ENCODE measurements at regions not wholly inside any gene's neighbourhood (a gene's known extent, or its start where the extent isn't known, plus 50 kb on each side); places are given as distances from the start of the nearest gene placed in this dataset.

DNA sequence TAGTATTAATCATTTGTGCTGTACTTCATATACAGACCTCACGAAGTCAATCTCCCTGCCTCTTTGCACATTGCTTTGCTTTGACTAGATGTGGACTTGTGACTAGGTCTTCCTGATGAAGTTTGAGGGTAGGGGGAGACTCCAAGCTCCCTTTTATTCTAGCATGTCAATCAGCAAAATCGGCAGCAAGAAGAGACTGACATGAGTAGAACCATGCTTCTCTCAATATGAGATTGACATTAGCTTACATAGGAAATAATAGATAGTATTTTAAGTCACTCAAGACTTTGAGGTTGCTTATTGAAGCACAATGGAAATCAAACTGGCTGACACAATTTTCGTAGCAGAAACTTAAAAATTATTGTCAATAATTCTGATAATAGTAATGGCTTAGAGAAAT, 866.4 kb upstream of the ADAMTS5 start:
- ATAC-seq = no peak
- DNase-seq (ENCODE audit: low spot score in 2 of 2) = no peak
- Mint-ChIP-seq H3K27ac (no peak overlapping the region), H3K36me3 (peaks cover 0 to 4% of the 10 kb centered on the region in 2 donors), H3K9me3 (peaks cover 3 to 9% of the 10 kb centered on the region in 2 donors)

DNA sequence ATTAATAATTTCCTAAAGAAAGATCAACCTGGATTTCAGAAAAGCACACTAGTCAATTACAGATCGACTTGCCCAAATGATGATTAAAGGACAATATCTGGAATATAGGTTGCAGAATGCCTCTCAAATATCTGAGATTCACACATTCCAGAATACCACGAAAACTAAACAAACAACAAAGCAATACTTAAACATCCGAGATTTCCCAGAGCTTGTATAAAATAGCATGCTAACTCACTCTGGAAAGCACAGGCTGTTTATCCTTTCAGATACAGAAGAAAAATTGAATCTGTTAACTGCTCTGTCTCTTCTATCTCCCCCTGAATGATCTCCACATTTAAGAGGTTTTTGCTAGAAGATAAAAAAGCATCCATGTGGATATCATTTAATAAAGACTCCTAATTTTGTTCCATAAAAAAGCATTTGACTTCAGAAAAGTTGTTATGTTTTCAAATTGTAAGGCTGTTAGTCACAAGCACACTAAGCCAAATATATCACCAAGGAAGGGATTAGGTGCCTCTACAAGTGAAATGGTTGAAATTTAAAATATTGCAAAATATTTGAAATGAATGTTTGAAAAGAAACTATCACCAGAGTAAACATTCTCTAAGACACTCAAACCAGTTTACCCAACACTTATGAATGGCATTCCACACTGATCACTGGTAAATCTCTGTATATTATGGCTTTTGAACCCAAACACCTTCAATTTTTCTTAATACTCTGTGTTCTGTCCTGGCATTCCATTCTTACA, 865.1 kb upstream of the ADAMTS5 start:
- H3K9me3 Mint-ChIP-seq = peaks cover 4 to 9% of the 10 kb centered on the region in 2 donors

DNA sequence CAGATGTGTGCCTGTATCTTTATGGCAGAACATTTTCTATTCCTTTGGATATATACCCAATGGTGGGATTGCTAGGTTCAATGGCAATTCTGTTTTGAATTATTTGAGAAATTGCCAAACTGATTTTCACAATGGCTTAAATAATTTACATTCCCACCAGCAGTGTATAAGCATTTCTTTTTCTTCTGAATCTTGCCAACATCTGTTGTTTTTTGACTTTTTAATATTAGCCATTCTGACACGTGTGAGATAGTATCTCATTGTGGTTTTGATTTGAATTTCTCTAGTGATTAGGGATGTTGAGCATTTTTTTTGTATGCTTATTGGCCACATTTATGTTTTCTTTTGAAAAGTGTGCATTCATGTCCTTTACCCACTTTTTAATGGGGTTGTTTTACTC, 864.3 kb upstream of the ADAMTS5 start:
- no peak for ATAC-seq
- peaks cover 4 to 9% of the 10 kb centered on the region in 2 donors for H3K9me3 Mint-ChIP-seq
- peaks cover 0 to 4% of the 10 kb centered on the region in 2 donors for H3K36me3 Mint-ChIP-seq
- H3K27ac Mint-ChIP-seq = no peak overlapping the region
- DNase-seq (ENCODE audit: low spot score in 2 of 2) = no peak

More for the DNA sequence above, 865.1 kb upstream of the ADAMTS5 start:
- Mint-ChIP-seq H3K27ac (no peak overlapping the region), H3K36me3 (peaks cover 0 to 4% of the 10 kb centered on the region in 2 donors)
- no peak for DNase-seq (ENCODE audit: low spot score in 2 of 2)
- no peak for ATAC-seq

DNA sequence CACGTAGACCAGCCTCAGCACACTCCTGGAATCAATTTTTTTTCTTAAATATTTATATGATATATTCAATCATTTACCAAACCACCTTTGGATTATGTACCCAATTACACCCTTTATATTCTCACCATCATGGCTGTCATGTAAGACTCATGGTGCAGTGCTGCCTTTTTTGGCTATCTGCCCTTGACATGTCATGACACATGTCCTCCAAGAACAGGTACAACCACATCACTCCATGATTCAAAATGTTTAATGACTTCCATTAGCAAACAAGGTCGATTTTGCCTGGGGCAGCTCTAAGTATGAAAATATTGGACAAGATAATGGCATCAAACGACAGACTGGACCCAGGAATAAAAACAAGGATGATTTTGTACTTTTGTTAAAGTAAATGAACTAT, 861.1 kb upstream of the ADAMTS5 start:
- peaks cover 4 to 13% of the 10 kb centered on the region in 2 donors for H3K9me3 Mint-ChIP-seq
- no peak for ATAC-seq
- H3K27ac Mint-ChIP-seq = no peak overlapping the region
- H3K36me3 Mint-ChIP-seq = peaks cover 0 to 4% of the 10 kb centered on the region in 2 donors
- DNase-seq (ENCODE audit: low spot score in 2 of 2) = no peak

DNA sequence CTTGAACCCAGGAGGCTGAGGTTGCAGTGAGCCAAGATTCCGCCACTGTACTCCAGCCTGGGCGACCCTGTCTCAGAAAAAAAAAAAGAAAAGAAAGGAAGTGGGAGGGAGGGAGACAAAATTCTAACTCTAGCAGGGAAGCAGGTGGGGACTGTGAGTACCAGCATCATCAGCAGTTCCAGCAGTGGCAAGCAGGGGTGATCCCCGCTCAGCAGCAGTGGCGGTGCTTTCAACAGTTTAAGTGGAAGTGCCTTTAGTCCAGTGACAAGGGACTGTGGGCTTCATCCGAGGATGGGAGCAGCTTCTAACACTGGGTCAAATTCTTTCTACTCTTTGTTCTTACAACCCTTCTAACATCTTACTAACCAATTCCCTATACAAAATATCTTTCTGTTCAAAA, 858.1 kb upstream of the ADAMTS5 start:
- ATAC-seq (no peak), DNase-seq (ENCODE audit: low spot score in 2 of 2) (no peak)
- Mint-ChIP-seq H3K9me3 (peaks cover 4 to 17% of the 10 kb centered on the region in 2 donors), H3K36me3 (peaks cover 0 to 4% of the 10 kb centered on the region in 2 donors), H3K27ac (no peak overlapping the region)

DNA sequence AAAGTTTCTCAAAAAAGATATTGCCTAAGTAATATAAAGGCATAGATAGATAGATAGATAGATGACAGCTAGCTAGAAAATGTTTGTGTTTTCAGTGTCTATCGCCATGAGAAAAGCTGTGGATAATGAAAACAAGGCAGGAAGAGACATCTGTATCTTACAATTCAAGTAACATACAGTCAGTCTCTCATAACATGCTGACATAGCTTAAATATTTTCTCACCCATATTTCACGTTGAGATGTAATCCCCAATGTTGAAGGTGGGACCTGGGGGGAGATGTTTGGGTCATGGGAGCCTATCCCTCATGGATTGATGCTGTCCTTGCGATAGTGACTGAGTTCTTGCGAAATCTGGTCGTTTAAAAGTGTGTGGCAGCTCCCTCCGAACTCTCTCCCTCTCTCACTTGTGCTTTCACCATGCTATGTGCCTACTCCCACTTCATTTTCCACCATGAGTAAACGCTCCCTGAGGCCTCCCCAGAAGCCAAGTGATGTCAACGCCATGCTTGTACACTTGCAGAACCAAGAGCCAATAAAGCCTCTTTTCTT, 856.8 kb upstream of the ADAMTS5 start:
- DNase-seq (ENCODE audit: low spot score in 2 of 2) (no peak), ATAC-seq (no peak)
- no peaks in the 10 kb centered on the region for H3K36me3 Mint-ChIP-seq
- peaks cover 4 to 12% of the 10 kb centered on the region in 2 donors for H3K9me3 Mint-ChIP-seq
- H3K27ac Mint-ChIP-seq = no peak overlapping the region

DNA sequence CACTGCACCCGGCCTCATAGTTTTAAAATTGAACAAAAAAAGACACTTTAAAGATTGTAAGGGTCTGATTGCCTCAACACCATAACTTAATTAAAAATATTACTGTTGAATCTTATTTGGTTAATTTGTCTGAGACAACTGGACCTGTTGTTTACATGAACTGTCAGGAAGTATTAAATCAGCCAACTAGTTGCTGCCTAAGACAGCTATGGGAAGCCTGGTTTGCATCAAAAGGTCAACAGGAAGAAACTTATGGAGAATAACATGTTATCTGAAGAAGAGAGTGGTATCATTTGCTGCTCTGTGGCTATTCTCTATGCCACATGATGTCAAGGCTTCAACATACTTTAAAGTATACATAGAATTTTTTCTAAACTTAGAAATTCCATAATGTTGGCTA, 853.5 kb upstream of the ADAMTS5 start:
- Mint-ChIP-seq H3K36me3 (no peaks in the 10 kb centered on the region), H3K27ac (no peak overlapping the region), H3K9me3 (peaks cover 0 to 12% of the 10 kb centered on the region in 2 donors)
- ATAC-seq = no peak
- no peak for DNase-seq (ENCODE audit: low spot score in 2 of 2)

DNA sequence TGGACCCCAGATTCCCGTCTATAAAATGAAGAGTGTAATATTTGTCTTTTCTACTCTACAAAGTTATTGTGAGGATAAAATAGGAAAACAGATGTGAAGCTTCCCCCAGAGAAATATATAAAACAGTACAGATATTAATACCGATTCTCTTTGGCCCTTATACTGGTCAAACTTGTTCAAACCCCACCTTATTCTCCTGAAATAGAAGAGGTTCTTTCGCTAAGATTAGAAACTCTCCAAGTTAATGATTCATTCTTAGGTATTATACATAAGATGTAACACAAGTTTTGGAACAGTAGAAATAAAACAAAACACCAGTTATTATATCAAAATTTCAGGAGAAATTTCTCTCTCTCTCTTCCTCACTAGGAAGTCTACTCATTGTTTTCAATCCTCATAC, 852.4 kb upstream of the ADAMTS5 start:
- Mint-ChIP-seq H3K9me3 (peaks cover 0 to 12% of the 10 kb centered on the region in 2 donors), H3K36me3 (no peaks in the 10 kb centered on the region), H3K27ac (no peak overlapping the region)
- ATAC-seq (no peak), DNase-seq (ENCODE audit: low spot score in 2 of 2) (no peak)

DNA sequence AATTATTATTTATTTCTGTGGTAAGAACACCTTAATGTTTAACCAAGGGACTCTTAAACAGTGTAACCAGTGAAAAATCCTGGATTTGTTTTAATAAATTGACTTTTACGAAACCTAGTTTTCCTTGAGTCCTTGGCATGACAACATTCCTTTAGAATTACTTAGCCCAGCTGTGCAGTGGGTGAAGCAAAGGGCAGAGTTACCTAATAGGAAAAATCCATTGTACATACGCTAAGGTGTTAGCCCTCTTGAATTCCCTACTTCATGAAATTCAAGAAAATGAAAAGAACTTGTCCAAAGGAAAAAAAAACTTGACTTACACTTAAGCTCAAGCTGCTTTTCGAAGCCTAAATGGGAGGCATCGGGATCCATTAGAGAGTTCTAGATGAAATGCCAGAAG, 852.0 kb upstream of the ADAMTS5 start:
- ATAC-seq (no peak), DNase-seq (ENCODE audit: low spot score in 2 of 2) (no peak)
- Mint-ChIP-seq H3K9me3 (peaks cover 0 to 11% of the 10 kb centered on the region in 2 donors), H3K27ac (no peak overlapping the region), H3K36me3 (no peaks in the 10 kb centered on the region)

DNA sequence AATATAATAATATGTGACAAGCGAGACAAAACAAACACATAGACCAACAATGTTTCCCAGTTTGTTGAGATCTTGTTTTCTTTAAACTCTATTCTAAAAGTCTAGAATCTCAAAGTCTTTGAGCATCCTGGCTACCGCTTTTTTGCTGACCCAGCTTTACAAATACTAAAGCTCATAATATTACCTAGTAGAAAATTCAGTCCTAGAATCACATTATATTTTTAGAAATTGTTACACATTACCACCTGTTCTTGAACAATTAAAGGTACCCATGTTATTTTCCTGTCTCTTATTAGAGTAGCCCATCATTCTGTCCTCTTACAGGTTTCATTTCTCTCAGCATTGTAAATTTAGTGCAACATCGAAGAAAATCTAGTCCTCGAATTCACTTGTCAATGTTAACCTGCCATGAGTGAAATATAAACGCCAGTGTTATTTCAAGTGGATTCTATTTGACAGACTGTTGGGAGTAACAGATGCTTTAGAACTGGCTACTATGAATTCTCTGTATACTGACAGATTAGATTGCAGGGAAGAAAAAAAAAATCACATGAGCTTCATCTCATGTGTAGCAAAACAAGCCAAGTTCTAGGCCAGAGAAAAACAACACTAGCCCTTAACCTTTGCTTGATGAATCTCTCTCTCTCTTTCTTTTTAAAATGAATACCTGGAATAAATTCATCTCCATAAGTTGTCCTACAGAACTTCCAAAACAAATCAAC, 851.2 kb upstream of the ADAMTS5 start:
- DNase-seq (ENCODE audit: low spot score in 2 of 2) = no peak
- Mint-ChIP-seq H3K36me3 (no peaks in the 10 kb centered on the region), H3K27ac (no peak overlapping the region), H3K9me3 (peaks cover 0 to 4% of the 10 kb centered on the region in 2 donors)
- ATAC-seq = no peak

DNA sequence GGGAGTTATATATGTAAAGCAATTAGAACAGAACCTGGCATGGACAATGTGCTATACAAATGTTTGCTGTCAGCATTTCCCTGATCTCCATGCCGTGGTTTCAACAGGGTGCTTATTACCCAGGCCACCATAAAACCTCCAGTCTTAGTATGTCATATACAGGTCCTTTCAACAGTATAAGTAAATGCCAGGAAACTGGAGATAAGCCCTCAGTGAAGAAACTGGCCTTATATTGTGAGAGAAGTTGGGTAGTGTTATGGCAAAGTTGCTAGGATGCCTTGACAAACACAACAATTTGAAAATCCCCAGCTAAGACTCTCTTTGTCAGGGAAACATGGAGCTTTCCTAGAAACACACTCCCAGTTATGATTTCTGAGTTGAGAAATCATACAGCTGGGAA, 850.2 kb upstream of the ADAMTS5 start:
- H3K9me3 Mint-ChIP-seq = no peaks in the 10 kb centered on the region
- DNase-seq (ENCODE audit: low spot score in 2 of 2) = no peak
- no peak for ATAC-seq
- no peak overlapping the region for H3K27ac Mint-ChIP-seq
- no peaks in the 10 kb centered on the region for H3K36me3 Mint-ChIP-seq

DNA sequence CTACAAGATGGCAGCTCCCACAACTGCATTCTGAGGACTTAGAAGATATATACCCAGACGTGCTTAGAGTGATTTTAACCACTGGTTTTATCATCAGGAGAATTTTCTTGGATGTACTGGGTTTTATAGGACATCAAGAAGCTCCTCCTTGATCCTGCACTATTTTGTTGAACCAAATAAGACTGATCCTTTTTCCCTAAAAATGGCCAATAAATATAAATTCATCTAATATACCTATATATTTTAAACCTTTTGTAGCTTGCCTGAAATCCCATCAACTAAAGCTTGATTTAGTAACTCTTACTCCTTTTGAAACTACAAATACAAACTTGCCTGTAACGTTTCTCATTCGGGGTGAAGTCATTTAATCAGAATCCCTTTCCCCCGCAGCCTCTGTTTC, 849.4 kb upstream of the ADAMTS5 start:
- ATAC-seq = no peak
- H3K27ac Mint-ChIP-seq = no peak overlapping the region
- H3K36me3 Mint-ChIP-seq = no peaks in the 10 kb centered on the region
- DNase-seq (ENCODE audit: low spot score in 2 of 2) = no peak
- H3K9me3 Mint-ChIP-seq = no peaks in the 10 kb centered on the region

DNA sequence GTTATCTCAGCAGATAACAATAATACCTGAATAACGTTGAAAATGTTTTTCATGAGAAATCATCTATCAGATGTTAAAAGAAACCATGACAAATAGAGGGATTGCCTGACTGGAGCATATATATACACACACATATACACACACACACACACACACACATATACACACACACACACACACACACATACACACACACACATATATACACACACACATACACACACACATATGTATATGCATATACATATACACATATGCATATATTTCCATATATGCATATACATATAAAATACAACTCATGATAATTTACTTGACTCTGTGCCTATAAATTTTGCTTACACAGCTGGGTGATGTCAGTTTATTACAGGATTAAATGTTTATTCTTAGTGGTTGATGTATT, 847.3 kb upstream of the ADAMTS5 start:
- Mint-ChIP-seq H3K27ac (no peak overlapping the region), H3K9me3 (no peaks in the 10 kb centered on the region), H3K36me3 (no peaks in the 10 kb centered on the region)
- no peak for DNase-seq (ENCODE audit: low spot score in 2 of 2)
- no peak for ATAC-seq

DNA sequence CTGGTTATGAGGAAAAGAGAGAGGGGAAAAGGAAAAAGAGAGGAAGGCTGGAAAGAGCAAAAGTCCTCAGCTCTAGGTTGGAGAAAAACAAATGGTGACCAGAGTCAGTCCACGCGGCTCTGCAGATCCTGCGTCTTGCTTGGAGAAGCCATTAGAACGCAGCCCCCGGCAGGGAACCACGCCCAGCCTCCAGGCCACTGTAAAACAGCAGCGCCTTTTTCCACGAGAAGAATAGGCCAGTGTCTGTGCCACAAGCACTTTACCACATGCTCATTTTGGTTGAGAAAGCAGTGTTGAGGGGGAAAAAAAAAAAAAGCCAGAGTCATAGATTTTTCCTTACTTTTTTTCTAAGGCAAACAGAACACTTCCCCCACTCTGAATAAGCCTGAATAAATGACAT, 846.9 kb upstream of the ADAMTS5 start:
- Mint-ChIP-seq H3K36me3 (no peaks in the 10 kb centered on the region), H3K9me3 (no peaks in the 10 kb centered on the region), H3K27ac (no peak overlapping the region)
- no peak for DNase-seq (ENCODE audit: low spot score in 2 of 2)
- no peak for ATAC-seq

DNA sequence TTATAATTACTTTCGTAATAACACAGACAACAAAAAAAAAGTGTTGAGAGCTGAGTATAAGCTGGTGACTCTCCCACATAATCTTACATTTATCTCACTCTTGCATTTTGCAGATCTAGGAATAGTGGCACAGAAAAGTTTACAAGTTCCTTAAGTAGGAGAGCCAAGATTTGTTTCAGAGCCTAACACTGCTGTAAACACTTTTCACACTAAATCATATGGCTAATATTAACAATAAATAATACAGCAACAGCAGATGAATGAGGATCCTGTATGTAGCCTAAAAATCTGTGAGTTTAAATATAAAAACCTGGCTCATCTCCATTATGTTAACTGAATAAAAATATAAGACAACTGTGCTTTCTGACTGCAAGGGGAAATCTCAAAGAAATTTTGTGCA, 846.5 kb upstream of the ADAMTS5 start:
- no peaks in the 10 kb centered on the region for H3K36me3 Mint-ChIP-seq
- no peak for DNase-seq (ENCODE audit: low spot score in 2 of 2)
- H3K9me3 Mint-ChIP-seq = no peaks in the 10 kb centered on the region
- ATAC-seq = no peak
- H3K27ac Mint-ChIP-seq = no peak overlapping the region

DNA sequence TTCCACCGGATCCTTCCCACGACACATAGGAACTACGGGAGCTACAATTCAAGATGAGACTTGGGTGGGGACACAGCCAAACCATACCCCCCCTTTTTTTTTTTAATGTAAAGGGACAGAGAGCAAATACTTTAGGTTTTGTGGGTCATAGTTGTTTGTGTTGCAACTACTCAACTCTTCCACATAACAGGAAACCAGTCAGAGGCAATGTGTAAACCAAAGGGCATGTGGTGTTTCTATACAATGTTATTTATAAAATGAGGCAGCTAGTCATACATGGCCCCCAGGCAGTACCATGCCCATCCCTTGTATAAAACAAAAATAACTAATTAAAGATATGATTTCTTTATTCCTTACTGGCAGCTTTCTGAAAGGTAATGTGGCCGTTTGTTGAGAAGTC, 845.4 kb upstream of the ADAMTS5 start:
- no peak overlapping the region for H3K27ac Mint-ChIP-seq
- H3K36me3 Mint-ChIP-seq = no peaks in the 10 kb centered on the region
- ATAC-seq = no peak
- no peak for DNase-seq (ENCODE audit: low spot score in 2 of 2)
- H3K9me3 Mint-ChIP-seq = no peaks in the 10 kb centered on the region

DNA sequence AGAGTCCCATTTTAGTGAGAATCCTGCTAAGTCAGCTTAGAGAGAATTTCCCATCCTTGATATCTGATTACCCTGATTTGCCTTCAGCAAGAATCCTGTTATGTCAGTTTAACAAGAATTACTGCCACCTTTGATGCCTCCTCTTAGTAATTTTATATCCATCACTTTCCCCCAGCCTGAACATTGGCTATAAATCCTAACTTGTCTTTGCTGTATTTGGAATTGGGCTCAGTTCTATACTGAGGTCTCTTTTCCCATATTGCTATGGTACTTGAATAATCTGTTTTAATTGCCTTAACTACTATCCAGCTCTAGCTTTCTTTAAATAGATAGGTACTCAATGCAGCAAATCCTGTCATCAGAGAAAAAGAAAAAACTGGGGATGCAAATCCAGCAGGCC, 842.0 kb upstream of the ADAMTS5 start:
- ATAC-seq (no peak), DNase-seq (ENCODE audit: low spot score in 2 of 2) (no peak)
- H3K27ac Mint-ChIP-seq = no peak overlapping the region
- H3K9me3 Mint-ChIP-seq = no peaks in the 10 kb centered on the region
- H3K36me3 Mint-ChIP-seq = no peaks in the 10 kb centered on the region

DNA sequence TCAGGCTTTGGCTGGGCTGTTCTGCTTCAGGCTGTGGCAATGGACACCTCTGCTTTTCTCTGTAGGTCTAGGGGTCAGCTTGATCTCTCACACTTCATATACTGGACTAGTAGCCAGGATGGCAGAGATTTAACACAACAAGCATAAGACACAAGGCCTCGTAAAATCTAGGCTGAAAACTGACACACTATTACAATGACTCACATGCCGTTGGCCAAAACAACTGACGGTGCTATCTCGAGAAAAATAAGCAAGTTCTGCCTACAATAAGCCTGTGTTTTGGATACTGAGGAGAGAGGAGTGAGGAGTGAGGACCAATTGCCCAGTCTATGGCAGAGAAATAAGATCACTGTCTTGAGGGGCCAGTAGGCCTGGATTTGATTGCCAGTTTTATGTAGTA, 840.7 kb upstream of the ADAMTS5 start:
- no peak for ATAC-seq
- Mint-ChIP-seq H3K9me3 (no peaks in the 10 kb centered on the region), H3K36me3 (no peaks in the 10 kb centered on the region), H3K27ac (no peak overlapping the region)
- DNase-seq (ENCODE audit: low spot score in 2 of 2) = no peak

Data from activated naive CD4-positive, alpha-beta T cell treated with anti-CD3 and anti-CD28 coated beads, Interleukin-2, amount 50 U/mL, for 72 hours (primary cell).